GM12878 (cell line): ENCODE measurements at regions not wholly inside any gene's neighbourhood (a gene's known extent, or its start where the extent isn't known, plus 50 kb on each side); places are given as distances from the start of the nearest gene placed in this dataset.

Source experiments
- BCL3 ChIP-seq: IDR thresholded peaks from 2 replicates; pipeline ENCODE4 v1.6.1; 2011; ENCODE audit warnings: borderline replicate concordance, low read depth, mild to moderate bottlenecking, moderate library complexity, low read length; ENCODE audit not compliant: insufficient read depth, poor library complexity, severe bottlenecking
- BRCA1 ChIP-seq: IDR thresholded peaks from 2 replicates; pipeline ENCODE4 v1.6.1; 2011; ENCODE audit warnings: low read depth, low read length, improper control_type of control experiment
- CBX3 ChIP-seq: fragments of 200-600 bp; sonication (generic); IDR thresholded peaks from 2 replicates; pipeline ENCODE4 v1.6.1; 2016; ENCODE audit warnings: low read depth, borderline replicate concordance
- CREB1 ChIP-seq: IDR thresholded peaks from 2 replicates; pipeline ENCODE4 v1.6.1; 2012; ENCODE audit warnings: low read depth, mild to moderate bottlenecking, inconsistent platforms
- CTCF ChIP-seq, 3 experiments: IDR thresholded peaks in 2 of 3; conservative IDR thresholded peaks in 1 of 3; 2 replicates each; pipeline ENCODE4 v1.5.1; 2011; ENCODE audit warnings: low read depth in 3 of 3, low read length in 3 of 3, mild to moderate bottlenecking in 3 of 3, control low read depth in 2 of 3, moderate library complexity in 2 of 3, inconsistent platforms in 1 of 3, mixed read lengths in 1 of 3; ENCODE audit not compliant: control insufficient read depth in 2 of 3, insufficient read depth in 1 of 3; ENCODE audit errors: extremely low read depth in 1 of 3
- EGR1 ChIP-seq, 2 experiments: IDR thresholded peaks; 1 replicate in 1 of 2; 2 replicates in 1 of 2; pipeline ENCODE4 v1.6.1; 2011 to 2012; ENCODE audit warnings: low read depth in 2 of 2, low read length in 2 of 2, borderline replicate concordance in 1 of 2, mild to moderate bottlenecking in 1 of 2, moderate library complexity in 1 of 2
- MTA3 ChIP-seq: IDR thresholded peaks from 2 replicates; pipeline ENCODE4 v1.6.1; 2012; ENCODE audit warnings: low read length, inconsistent platforms, borderline replicate concordance
- MYC ChIP-seq: IDR thresholded peaks from 2 replicates; pipeline ENCODE4 v1.6.1; 2011; ENCODE audit warnings: mild to moderate bottlenecking, low read length, moderate library complexity, inconsistent platforms; ENCODE audit not compliant: insufficient read depth, insufficient replicate concordance, insufficient read length, severe bottlenecking
- PKNOX1 ChIP-seq: fragments of 450-650 bp; IDR thresholded peaks from 2 replicates; pipeline ENCODE4 v1.6.1; 2016; ENCODE audit warnings: mild to moderate bottlenecking
- POLR2AphosphoS5 ChIP-seq: IDR thresholded peaks from 2 replicates; pipeline ENCODE4 v1.6.1; 2011; ENCODE audit warnings: mild to moderate bottlenecking, low read length, inconsistent platforms
- RAD21 ChIP-seq: IDR thresholded peaks from 2 replicates; pipeline ENCODE4 v1.6.1; 2011; ENCODE audit warnings: mild to moderate bottlenecking, low read depth, low read length, moderate library complexity; ENCODE audit not compliant: insufficient read depth
- RB1 ChIP-seq: fragments of 450-650 bp; formaldehyde crosslinking; IDR thresholded peaks from 2 replicates; pipeline ENCODE4 v1.6.1; 2017; ENCODE audit warnings: mild to moderate bottlenecking, borderline replicate concordance
- SPI1 ChIP-seq: IDR thresholded peaks from 2 replicates; pipeline ENCODE4 v1.6.1; 2011; ENCODE audit warnings: low read depth, mild to moderate bottlenecking, low read length, moderate library complexity, borderline replicate concordance; ENCODE audit not compliant: insufficient read depth
- ZBTB40 ChIP-seq: fragments of 450-650 bp; IDR thresholded peaks from 2 replicates; pipeline ENCODE4 v1.6.1; 2016; ENCODE audit warnings: mild to moderate bottlenecking, moderate library complexity, borderline replicate concordance

- TF ChIP-seq RB1, result no peak
- TF ChIP-seq CREB1, result no peak
- TF ChIP-seq CTCF (IDR thresholded peaks at IDR 0.05 in 2 of 3, conservative IDR thresholded peaks at IDR 0.05 in 1 of 3; ENCODE audit: control insufficient read depth in 2 of 3, extremely low read depth in 1 of 3, insufficient read depth in 1 of 3, low read depth in 3 of 3, low read length in 3 of 3), result no peak
- TF ChIP-seq MTA3, result no peak
- no peak for TF ChIP-seq BCL3
- no peak for TF ChIP-seq EGR1 (IDR thresholded peaks at IDR 0.05; ENCODE audit: borderline replicate concordance in 1 of 2, low read depth in 2 of 2, low read length in 2 of 2)
- no peak for TF ChIP-seq PKNOX1
- TF ChIP-seq MYC, result no peak
- no peak for TF ChIP-seq RAD21
- TF ChIP-seq POLR2AphosphoS5, result no peak
- no peak for TF ChIP-seq BRCA1
- no peak for TF ChIP-seq ZBTB40
- TF ChIP-seq SPI1, result no peak
- TF ChIP-seq CBX3, result no peak
Observed at GRCh38 chr3:164612751-164613150, 465.5 kb downstream of the SI start.
